HepG2 (cell line): ENCODE measurements at regions not wholly inside any gene's neighbourhood (a gene's known extent, or its start where the extent isn't known, plus 50 kb on each side); places are given as distances from the start of the nearest gene placed in this dataset.

ENCODE experiments used
- ATAC-seq: fragments of 200-7000 bp; cut with Tn5 transposase; 3 replicates; pipeline ENCODE4 v1.9.1; 2020; ENCODE audit warnings: mild to moderate bottlenecking, moderate library complexity
- BruUV-seq: library from RNA; stranded (reverse); fragments of 400-500 nt; replicated peaks from 2 replicates; lab custom pipeline; 2021; lab: Mats Ljungman, UMichigan
- CTCF ChIA-PET: fragments of 300-600 bp; formaldehyde crosslinking; extraction: SDS; loops from one replicate; lab custom pipeline; 2021; ENCODE audit warnings: low total read pairs, inconsistent platforms, low intra/inter-chr PET ratio; lab: Yijun Ruan, JAX
- POLR2A ChIA-PET: fragments of 350-600 bp; sonication (Branson Sonifier 250); formaldehyde crosslinking; loops from one replicate; lab custom pipeline; 2020; ENCODE audit warnings: antibody characterized with exemption, inconsistent platforms; lab: Yijun Ruan, JAX
- DNase-seq: peaks from one replicate; pipeline ENCODE4 v3.0.0-alpha.2; 2015; ENCODE audit warnings: low spot score
- FAIRE-seq: peaks from 3 replicates; lab custom pipeline; 2011; peaks lifted over from hg19 to GRCh38; lab: Jason Lieb, UNC
- H2AFZ ChIP-seq: one replicate; pipeline ENCODE4 v1.6.1; 2011; ENCODE audit warnings: low read length, inconsistent platforms
- H3K27ac ChIP-seq: fragments of 300-600 bp; 3 replicates; pipeline ENCODE4 v1.8.0; 2011; ENCODE audit warnings: mixed run types, mild to moderate bottlenecking, mixed read lengths, low read length, inconsistent platforms; ENCODE audit not compliant: insufficient read depth; ENCODE audit errors: extremely low read length
- H3K27me3 ChIP-seq, 2 experiments: fragments of 200-600 bp in 1 of 2; 2 replicates in 1 of 2; 3 replicates in 1 of 2; pipeline versions ENCODE4 v1.6.0 to v1.8.0; 2011; ENCODE audit warnings: low read length in 2 of 2, mild to moderate bottlenecking in 2 of 2, moderate library complexity in 2 of 2, inconsistent platforms in 1 of 2; ENCODE audit not compliant: insufficient read depth in 2 of 2, control insufficient read depth in 1 of 2
- H3K36me3 ChIP-seq, 2 experiments: fragments of 200-600 bp in 1 of 2; replicated peaks in 1 of 2; 2 replicates in 1 of 2; 3 replicates in 1 of 2; pipeline versions ENCODE4 v1.5.1 to v1.8.0; 2011; ENCODE audit warnings: low read length in 2 of 2, inconsistent platforms in 1 of 2; ENCODE audit not compliant: insufficient read depth in 2 of 2, control insufficient read depth in 1 of 2
- H3K4me1 ChIP-seq: 2 replicates; pipeline ENCODE4 v1.5.1; 2012; ENCODE audit warnings: low read length, inconsistent platforms; ENCODE audit not compliant: insufficient read depth
- H3K4me2 ChIP-seq: 2 replicates; pipeline ENCODE4 v1.6.0; 2011; ENCODE audit warnings: low read depth, low read length, inconsistent platforms
- H3K4me3 ChIP-seq, 3 experiments: fragments of 200-600 bp in 1 of 3; sonication (generic), shearing (Covaris generic) in 1 of 3; replicated peaks in 1 of 3; 2 replicates each; pipeline ENCODE4 v1.5.1; 2011 to 2016; ENCODE audit warnings: low read length in 3 of 3, inconsistent platforms in 2 of 3, low read depth in 2 of 3, mild to moderate bottlenecking in 2 of 3, control low read depth in 1 of 3, mixed read lengths in 1 of 3; ENCODE audit not compliant: insufficient read depth in 1 of 3
- H3K79me2 ChIP-seq: one replicate; pipeline ENCODE4 v1.6.1; 2011; ENCODE audit warnings: low read length, inconsistent platforms; ENCODE audit not compliant: insufficient read depth
- H3K9ac ChIP-seq: 2 replicates; pipeline ENCODE4 v1.6.0; 2011; ENCODE audit warnings: mild to moderate bottlenecking, low read depth, low read length, inconsistent platforms; ENCODE audit not compliant: insufficient read depth
- H3K9me3 ChIP-seq: 2 replicates; pipeline ENCODE4 v1.5.1; 2012; ENCODE audit warnings: mild to moderate bottlenecking, low read length
- H4K20me1 ChIP-seq: 2 replicates; pipeline ENCODE4 v1.6.0; 2011; ENCODE audit warnings: inconsistent platforms, mild to moderate bottlenecking, low read length, moderate library complexity; ENCODE audit not compliant: insufficient read depth
- GATAD1 ChIP-seq: IDR thresholded peaks from 2 replicates; pipeline ENCODE4 v1.6.1; 2016; ENCODE audit warnings: missing genetic modification reagents, missing compliant biosample characterization
- PREB ChIP-seq: sonication (generic); formaldehyde crosslinking; IDR thresholded peaks from 2 replicates; pipeline ENCODE4 v1.4.0; 2020; ENCODE audit warnings: missing genetic modification reagents
- SP1 ChIP-seq, 2 experiments: fragments of 450-650 bp in 1 of 2; sonication (generic) in 1 of 2; formaldehyde crosslinking in 1 of 2; IDR thresholded peaks; 2 replicates each; pipeline versions ENCODE4 v1.4.0 to v1.6.1; 2016 to 2020; ENCODE audit warnings: missing genetic modification reagents in 1 of 2
- ZHX1 ChIP-seq: sonication (generic); formaldehyde crosslinking; IDR thresholded peaks from 2 replicates; pipeline ENCODE4 v1.8.1; 2022; ENCODE audit warnings: low read depth, mild to moderate bottlenecking, missing genetic modification reagents
- ZNF460 ChIP-seq: sonication (generic); formaldehyde crosslinking; IDR thresholded peaks from 2 replicates; pipeline ENCODE4 v1.5.1; 2020; ENCODE audit warnings: missing genetic modification reagents, mild to moderate bottlenecking, borderline replicate concordance
- ZNF484 ChIP-seq: sonication (generic); formaldehyde crosslinking; IDR thresholded peaks from 2 replicates; pipeline ENCODE4 v1.5.1; 2020; ENCODE audit warnings: mild to moderate bottlenecking, low read depth, missing genetic modification reagents, borderline replicate concordance
- ZNF558 ChIP-seq: sonication (generic); formaldehyde crosslinking; IDR thresholded peaks from 2 replicates; pipeline ENCODE4 v1.9.0; 2022; ENCODE audit warnings: mild to moderate bottlenecking, missing genetic modification reagents, borderline replicate concordance
- WGBS: methylation state at CpG from one replicate; pipeline ENCODE4 v1.1.6; 2017; ENCODE audit warnings: low lambda C conversion rate; 5-methylcytosine and 5-hydroxymethylcytosine counted together
- in situ Hi-C: cut with HindIII; loops from 2 replicates; pipeline ENCODE4 v1.10.0; 2017; ENCODE audit warnings: low pct_unique_long_range_greater_than_20kb; ENCODE audit not compliant: extremely low pct_ligation_motif_present
- intact Hi-C: fragments of 100-400 bp; cut with micrococcal nuclease; formaldehyde crosslinking; loops from one replicate; pipeline ENCODE4 v1.10.0; 2022; ENCODE audit not compliant: unreplicated experiment

- ChIA-PET POLR2A (no interaction called here), CTCF (no interaction called here)
- H2AFZ ChIP-seq, result no peak overlapping the region
- H3K27ac ChIP-seq, result no peak overlapping the region
- intact Hi-C loops, result no loop called here
- TF ChIP-seq ZNF484 (CRISPR knock-in tag), result no peak
- TF ChIP-seq PREB (CRISPR knock-in tag), result no peak
- TF ChIP-seq ZNF460 (CRISPR knock-in tag), result no peak
- no peak for TF ChIP-seq GATAD1 (CRISPR knock-in tag)
- TF ChIP-seq SP1 (IDR thresholded peaks at IDR 0.05), result no peak
- TF ChIP-seq SP1 (CRISPR knock-in tag; IDR thresholded peaks at IDR 0.05), result no peak
- TF ChIP-seq ZHX1 (CRISPR knock-in tag), result no peak
- no peak for TF ChIP-seq ZNF558
- DNase-seq (no peak), FAIRE-seq (no peak), ATAC-seq (no peak)
- H4K20me1 ChIP-seq, result no peaks in the 10 kb centered on the region
- no peaks in the 10 kb centered on the region for H3K36me3 ChIP-seq
- no peak overlapping the region for H3K4me3 ChIP-seq
- 38% methylated on average over 3 of the region's 4 CpGs for WGBS
- H3K4me1 ChIP-seq, result no peaks in the 10 kb centered on the region
- H3K27me3 ChIP-seq, result no peaks in the 10 kb centered on the region; a peak in 1 of 5 replicates
- H3K4me2 ChIP-seq, result no peak overlapping the region
- no peak overlapping the region for H3K9ac ChIP-seq
- no peaks in the 10 kb centered on the region for H3K79me2 ChIP-seq
- no TSS peak for BruUV-seq
- in situ Hi-C loops, result no loop called here
- H3K9me3 ChIP-seq, result peaks cover 9% of the 10 kb centered on the region; the same call in 1 of the 2 replicates
Observed at GRCh38 chr10:18773180-18773579, 113.9 kb downstream of the ARL5B start.
